DOHH2 (cell line): ENCODE measurements at regions not wholly inside any gene's neighbourhood (a gene's known extent, or its start where the extent isn't known, plus 50 kb on each side); places are given as distances from the start of the nearest gene placed in this dataset.
"Not testable (repeated sequence)": the region's sequence is repeated elsewhere in the genome, so short reads cannot be mapped to it uniquely, and the experiment has no call there.

Experiments
- H3F3A ChIP-seq: fragments of 200-600 bp; sonication (generic), shearing (Covaris generic); 2 replicates; pipeline ENCODE4 v1.6.0; 2016; ENCODE audit warnings: antibody characterized with exemption, mild to moderate bottlenecking; ENCODE audit not compliant: control insufficient read depth, insufficient read depth
- H3K27ac ChIP-seq: fragments of 200-600 bp; sonication (generic); 2 replicates; pipeline ENCODE4 v1.5.1; 2014; ENCODE audit warnings: low read depth, mild to moderate bottlenecking, low read length, moderate library complexity
- H3K27me3 ChIP-seq: fragments of 200-600 bp; sonication (generic); 2 replicates; pipeline ENCODE4 v1.6.1; 2014; ENCODE audit warnings: mild to moderate bottlenecking, low read length, mixed read lengths; ENCODE audit not compliant: control insufficient read depth
- H3K36me3 ChIP-seq: fragments of 200-600 bp; sonication (generic); 2 replicates; pipeline ENCODE4 v1.6.1; 2014; ENCODE audit warnings: mild to moderate bottlenecking, low read length, moderate library complexity, mixed read lengths; ENCODE audit not compliant: control insufficient read depth
- H3K4me1 ChIP-seq: fragments of 200-600 bp; sonication (generic); 2 replicates; pipeline ENCODE4 v1.6.1; 2014; ENCODE audit warnings: mild to moderate bottlenecking, low read length, mixed read lengths; ENCODE audit not compliant: control insufficient read depth
- H3K4me2 ChIP-seq: fragments of 200-600 bp; sonication (generic); 2 replicates; pipeline ENCODE4 v1.6.0; 2014; ENCODE audit warnings: mild to moderate bottlenecking, low read length, moderate library complexity
- H3K4me3 ChIP-seq: fragments of 200-600 bp; sonication (generic); 2 replicates; pipeline ENCODE4 v1.5.1; 2014; ENCODE audit warnings: mild to moderate bottlenecking, low read length, mixed read lengths
- H3K79me2 ChIP-seq: fragments of 200-600 bp; sonication (generic); 2 replicates; pipeline ENCODE4 v1.6.1; 2014; ENCODE audit warnings: mild to moderate bottlenecking, low read length, mixed read lengths; ENCODE audit not compliant: control insufficient read depth
- H3K9me2 ChIP-seq: fragments of 200-600 bp; sonication (generic); replicated peaks from 2 replicates; pipeline ENCODE4 v1.6.1; 2014; ENCODE audit warnings: mild to moderate bottlenecking, low read length, mixed read lengths; ENCODE audit not compliant: control insufficient read depth
- H3K9me3 ChIP-seq: fragments of 200-600 bp; sonication (generic); 2 replicates; pipeline ENCODE4 v1.6.1; 2014; ENCODE audit warnings: antibody characterized with exemption, low read length, mixed read lengths; ENCODE audit not compliant: control insufficient read depth, insufficient read depth
- H4K20me1 ChIP-seq: fragments of 200-600 bp; sonication (generic); 2 replicates; pipeline ENCODE4 v1.6.0; 2014; ENCODE audit warnings: low read depth, mild to moderate bottlenecking, antibody characterized with exemption, low read length, moderate library complexity; ENCODE audit not compliant: control insufficient read depth, insufficient read depth
- CTCF ChIP-seq: fragments of 200-600 bp; sonication (generic); IDR thresholded peaks from one replicate; pipeline ENCODE4 v1.5.1; 2014; ENCODE audit warnings: antibody characterized with exemption, mild to moderate bottlenecking, low read depth, low read length; ENCODE audit not compliant: poor library complexity, severe bottlenecking
- EZH2phosphoT487 ChIP-seq: fragments of 200-600 bp; sonication (generic); IDR thresholded peaks from 2 replicates; pipeline ENCODE4 v1.6.1; 2017; ENCODE audit warnings: borderline replicate concordance, mild to moderate bottlenecking, antibody characterized with exemption, low read length, moderate library complexity, mixed read lengths

GRCh38 chr3:86378829-86379228, 612.1 kb downstream of the VGLL3 start:
- H3F3A ChIP-seq: no peaks in the 10 kb centered on the region
- H3K4me3 ChIP-seq: no peak overlapping the region
- H3K27me3 ChIP-seq: no peaks in the 10 kb centered on the region
- no peaks in the 10 kb centered on the region for H3K9me2 ChIP-seq
- H3K79me2 ChIP-seq: no peaks in the 10 kb centered on the region
- TF ChIP-seq CTCF (no peak), EZH2phosphoT487 (no peak)
- H3K4me1 ChIP-seq: no peaks in the 10 kb centered on the region
- H3K27ac ChIP-seq: no peak overlapping the region
- H3K9me3 ChIP-seq: no peaks in the 10 kb centered on the region
- no peaks in the 10 kb centered on the region for H3K36me3 ChIP-seq
- H3K4me2 ChIP-seq: no peak overlapping the region
- H4K20me1 ChIP-seq: no peaks in the 10 kb centered on the region

- H3K4me2 ChIP-seq, H3K27me3 ChIP-seq, H3K9me3 ChIP-seq, H3K27ac ChIP-seq, H3K4me1 ChIP-seq, H3F3A ChIP-seq, H3K9me2 ChIP-seq, H4K20me1 ChIP-seq, H3K36me3 ChIP-seq, H3K4me3 ChIP-seq, H3K79me2 ChIP-seq: not testable (repeated sequence)
Measured at GRCh38 chr3:86335566-86335965, 655.4 kb downstream of the VGLL3 start.

GRCh38 chr3:86333636-86334035, 657.3 kb downstream of the VGLL3 start:
- no peak overlapping the region for H3K4me2 ChIP-seq
- H3F3A ChIP-seq: no peaks in the 10 kb centered on the region
- H3K36me3 ChIP-seq: no peaks in the 10 kb centered on the region
- H3K79me2 ChIP-seq: no peaks in the 10 kb centered on the region
- no peaks in the 10 kb centered on the region for H3K27me3 ChIP-seq
- no peaks in the 10 kb centered on the region for H4K20me1 ChIP-seq
- no peak overlapping the region for H3K4me3 ChIP-seq
- no peak for TF ChIP-seq EZH2phosphoT487
- TF ChIP-seq CTCF: no peak
- H3K9me2 ChIP-seq: no peaks in the 10 kb centered on the region
- H3K4me1 ChIP-seq: no peaks in the 10 kb centered on the region
- no peaks in the 10 kb centered on the region for H3K9me3 ChIP-seq
- H3K27ac ChIP-seq: no peak overlapping the region

GRCh38 chr3:86303935-86304334, 687.0 kb downstream of the VGLL3 start:
- Histone ChIP-seq H3K9me3 (no peaks in the 10 kb centered on the region), H3F3A (no peaks in the 10 kb centered on the region), H3K27me3 (no peaks in the 10 kb centered on the region), H4K20me1 (no peaks in the 10 kb centered on the region), H3K36me3 (no peaks in the 10 kb centered on the region), H3K79me2 (no peaks in the 10 kb centered on the region), H3K9me2 (no peaks in the 10 kb centered on the region), H3K27ac (no peak overlapping the region), H3K4me3 (no peak overlapping the region), H3K4me2 (no peak overlapping the region), H3K4me1 (no peaks in the 10 kb centered on the region)
- TF ChIP-seq CTCF (no peak), EZH2phosphoT487 (no peak)
